IPS-18c (cell line): ENCODE measurements at regions not wholly inside any gene's neighbourhood (a gene's known extent, or its start where the extent isn't known, plus 50 kb on each side); places are given as distances from the start of the nearest gene placed in this dataset.

Experiments
- H3K4me3 ChIP-seq: 2 replicates; pipeline ENCODE4 v1.7.0; 2013; ENCODE audit warnings: low read depth, mild to moderate bottlenecking, low read length, moderate library complexity; ENCODE audit not compliant: insufficient read depth
- H3K9me3 ChIP-seq: one replicate; pipeline ENCODE4 v1.6.1; 2013; ENCODE audit warnings: mild to moderate bottlenecking, low read length, moderate library complexity; ENCODE audit not compliant: control insufficient read depth, insufficient read depth

DNA sequence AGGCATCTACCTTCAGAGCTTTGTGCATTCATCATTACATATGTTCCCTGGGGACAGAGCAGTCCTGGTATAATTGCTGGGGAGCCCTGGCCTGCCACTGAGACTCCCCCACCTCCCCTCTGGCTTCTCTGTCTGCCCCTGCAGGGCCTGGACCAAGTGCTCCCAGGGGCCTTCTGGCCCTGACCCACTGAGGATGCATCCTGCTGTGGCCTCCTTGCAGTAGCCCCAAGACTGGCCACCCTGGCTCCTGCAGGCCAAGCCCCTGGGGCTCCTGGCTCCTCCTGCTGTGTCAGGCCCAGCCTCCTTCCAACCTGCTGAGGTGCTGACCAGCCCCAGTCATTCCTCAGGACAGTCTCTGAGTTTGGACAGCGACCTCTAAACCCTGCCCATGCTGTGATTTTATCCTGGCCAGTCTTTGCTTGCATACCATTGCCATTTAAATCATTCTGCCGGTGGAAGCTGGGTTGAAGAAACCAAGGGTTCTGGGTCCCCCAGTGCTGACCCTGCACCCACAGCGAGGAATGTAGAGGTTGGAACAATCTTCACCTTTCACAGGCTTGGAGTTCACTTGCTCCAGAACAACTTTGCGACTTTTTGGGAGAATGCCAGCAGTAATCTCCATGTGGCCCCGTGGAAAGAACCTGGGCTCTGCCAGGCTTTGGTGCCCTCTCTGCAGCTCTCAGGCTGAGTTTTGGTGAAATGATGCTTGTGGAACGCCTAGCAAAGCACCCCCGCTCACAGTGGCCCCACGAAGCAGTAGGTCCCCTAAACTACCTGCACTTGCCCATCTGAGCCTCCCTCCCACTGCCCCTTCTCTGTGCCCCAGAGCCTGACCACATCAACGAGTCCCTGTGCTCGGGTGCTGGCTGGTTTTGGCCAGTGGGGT, 167.3 kb upstream of the GLI2 start:
- Histone ChIP-seq H3K4me3 (no peak overlapping the region), H3K9me3 (no peaks in the 10 kb centered on the region)

GRCh38 chr2:120568975-120569268, 166.7 kb upstream of the GLI2 start:
- H3K9me3 ChIP-seq, result no peaks in the 10 kb centered on the region

DNA sequence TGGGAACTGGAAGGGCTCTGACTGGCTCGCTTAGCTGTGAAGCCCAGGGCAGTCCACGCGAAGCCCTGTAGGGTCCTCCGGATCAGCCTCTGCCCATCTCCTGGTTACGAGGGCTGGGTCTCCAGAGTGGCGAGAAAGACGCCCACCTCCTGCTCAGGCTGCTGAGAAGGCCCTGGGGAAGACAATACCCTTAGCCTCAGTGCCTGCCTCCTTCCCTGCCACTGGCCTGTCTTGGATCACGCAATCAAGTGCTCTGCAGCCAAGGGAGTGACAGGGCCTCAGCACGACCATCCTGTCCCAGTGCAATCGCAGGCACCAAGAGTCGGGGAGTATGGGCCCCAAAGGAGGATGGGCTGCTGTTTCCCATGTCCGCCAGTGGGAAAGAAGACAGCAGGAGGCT, 165.7 kb upstream of the GLI2 start:
- H3K9me3 ChIP-seq, result no peaks in the 10 kb centered on the region
- H3K4me3 ChIP-seq, result no peak overlapping the region

More at GRCh38 chr2:120568975-120569268, 166.7 kb upstream of the GLI2 start:
- H3K4me3 ChIP-seq, result no peak overlapping the region

GRCh38 chr2:120570546-120570945, 165.1 kb upstream of the GLI2 start:
- H3K4me3 ChIP-seq, result no peak overlapping the region
- no peaks in the 10 kb centered on the region for H3K9me3 ChIP-seq

DNA sequence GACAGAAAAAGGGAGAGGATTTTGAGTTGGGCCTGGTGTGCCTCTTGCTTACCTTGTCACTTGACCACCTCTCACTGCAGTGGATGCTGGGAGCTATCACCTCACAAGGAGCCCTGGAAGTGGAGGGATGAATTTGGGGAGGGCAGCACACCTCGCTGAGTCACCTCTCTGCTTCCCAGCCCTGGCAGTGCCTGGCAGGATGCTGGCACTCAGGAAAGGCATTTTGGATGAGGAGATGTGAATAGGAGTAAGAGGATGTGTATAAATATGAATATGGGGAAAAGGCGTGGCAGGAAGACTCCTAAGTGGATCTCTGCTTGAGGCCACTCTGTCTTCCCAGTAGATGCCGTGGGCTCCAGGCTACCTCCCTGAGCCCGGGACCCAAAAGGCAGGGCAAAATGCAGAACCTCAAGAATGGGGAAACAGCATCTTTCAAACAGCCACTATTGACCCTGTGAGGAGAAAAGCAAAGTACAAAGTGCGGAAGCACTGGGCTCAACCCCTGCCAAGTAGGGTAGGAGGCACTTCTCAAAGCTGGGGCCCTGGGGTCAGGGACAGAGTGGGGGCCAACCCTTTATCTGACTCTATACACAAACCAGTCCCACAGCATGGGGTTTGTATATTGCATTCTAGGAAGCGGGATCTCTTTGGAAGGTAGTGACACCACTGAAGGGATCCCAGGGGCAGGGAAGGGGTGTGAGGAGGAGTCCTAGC, 164.5 kb upstream of the GLI2 start:
- no peaks in the 10 kb centered on the region for H3K9me3 ChIP-seq
- no peak overlapping the region for H3K4me3 ChIP-seq

GRCh38 chr2:120572226-120572625, 163.4 kb upstream of the GLI2 start:
- Histone ChIP-seq H3K4me3 (no peak overlapping the region), H3K9me3 (no peaks in the 10 kb centered on the region)

DNA sequence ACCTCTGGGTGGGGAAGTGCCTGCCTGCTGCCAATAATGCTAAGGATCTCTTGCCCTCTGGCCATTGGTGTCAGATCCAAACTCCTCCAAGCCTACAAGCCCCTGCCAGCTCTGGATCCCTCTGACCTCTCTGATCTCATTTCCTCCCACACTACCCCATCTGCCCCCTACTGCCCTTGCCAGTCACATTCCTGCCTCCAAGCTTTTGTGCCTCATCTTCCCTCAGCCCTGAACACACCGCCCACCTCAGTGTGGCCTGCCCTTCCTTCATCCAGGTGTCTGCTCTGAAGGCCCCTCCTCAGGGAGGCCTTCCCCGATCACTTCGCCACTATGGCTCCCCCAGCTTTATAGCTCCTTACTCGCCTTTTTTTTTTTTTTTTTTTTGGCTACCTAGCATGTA, 161.0 kb upstream of the GLI2 start:
- Histone ChIP-seq H3K4me3 (no peak overlapping the region), H3K9me3 (no peaks in the 10 kb centered on the region)

DNA sequence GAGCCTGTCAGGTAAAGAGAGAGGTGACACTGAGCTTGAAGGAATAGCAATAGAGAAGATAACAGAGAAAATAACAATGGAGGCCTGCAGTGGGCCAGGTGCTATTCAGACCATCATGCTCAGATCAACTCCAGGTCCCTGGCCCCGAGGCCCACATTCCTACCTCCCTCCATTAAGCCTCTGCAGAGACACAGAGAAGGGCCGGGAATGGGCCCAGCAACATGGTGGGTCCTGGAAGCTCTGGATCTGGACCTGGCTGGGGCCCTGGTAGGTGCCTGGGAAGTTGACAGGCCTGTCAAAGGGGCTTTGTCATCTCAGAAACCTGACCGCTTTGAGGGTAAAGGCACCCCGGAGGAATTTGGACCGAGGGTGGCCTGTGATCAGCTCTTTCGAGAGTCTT, 159.7 kb upstream of the GLI2 start:
- H3K4me3 ChIP-seq, result no peak overlapping the region
- H3K9me3 ChIP-seq, result no peaks in the 10 kb centered on the region

DNA sequence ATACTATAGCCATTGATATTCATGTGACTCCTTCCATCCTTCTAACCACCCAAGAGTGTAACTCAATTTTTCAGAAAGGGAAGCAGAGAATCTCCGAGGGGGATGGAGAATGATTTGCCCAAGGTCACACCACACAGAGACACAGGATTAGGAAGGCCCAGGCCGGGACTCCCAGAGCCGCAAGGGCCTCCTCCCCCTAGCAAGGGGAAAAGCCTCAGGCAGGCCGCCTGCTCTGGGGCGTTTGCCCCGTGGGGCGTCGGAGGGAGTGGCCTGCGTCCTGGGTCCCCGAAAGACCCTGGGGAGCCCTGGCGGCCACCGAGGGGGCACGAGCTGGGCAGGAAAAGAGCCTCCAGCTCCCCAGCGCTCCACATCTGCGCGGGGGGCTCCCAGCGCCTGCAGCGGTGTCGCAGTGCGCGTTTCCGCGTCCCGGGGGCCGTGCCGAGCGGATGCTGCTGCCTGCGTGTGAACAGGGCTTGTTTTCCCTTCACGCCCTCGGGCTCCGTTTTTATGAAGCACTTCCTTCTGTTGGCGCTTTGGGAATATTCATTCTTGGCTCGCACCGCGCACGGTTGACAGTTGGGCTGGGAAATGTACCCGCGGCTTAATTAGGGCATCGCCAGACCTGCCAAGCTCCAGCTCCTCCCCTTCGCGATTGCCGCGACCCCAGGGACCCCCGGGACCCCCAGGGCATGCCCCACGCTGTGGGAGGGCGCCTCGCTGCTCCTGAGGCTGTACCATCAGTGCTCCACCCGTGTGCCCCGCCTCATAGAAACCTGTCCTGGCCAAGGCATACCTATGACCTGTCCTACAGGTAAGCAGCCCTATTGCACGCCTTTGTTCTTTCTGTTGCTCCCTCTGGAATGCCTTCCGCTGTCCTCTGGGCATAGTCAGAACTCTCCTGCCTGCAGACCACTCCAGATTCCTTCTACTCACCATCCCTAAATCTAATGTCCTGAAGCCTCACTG, 158.9 kb upstream of the GLI2 start:
- H3K9me3 ChIP-seq, result no peaks in the 10 kb centered on the region
- peak overlapping the region; percentile 0; the same call in 1 of the 2 replicates for H3K4me3 ChIP-seq

DNA sequence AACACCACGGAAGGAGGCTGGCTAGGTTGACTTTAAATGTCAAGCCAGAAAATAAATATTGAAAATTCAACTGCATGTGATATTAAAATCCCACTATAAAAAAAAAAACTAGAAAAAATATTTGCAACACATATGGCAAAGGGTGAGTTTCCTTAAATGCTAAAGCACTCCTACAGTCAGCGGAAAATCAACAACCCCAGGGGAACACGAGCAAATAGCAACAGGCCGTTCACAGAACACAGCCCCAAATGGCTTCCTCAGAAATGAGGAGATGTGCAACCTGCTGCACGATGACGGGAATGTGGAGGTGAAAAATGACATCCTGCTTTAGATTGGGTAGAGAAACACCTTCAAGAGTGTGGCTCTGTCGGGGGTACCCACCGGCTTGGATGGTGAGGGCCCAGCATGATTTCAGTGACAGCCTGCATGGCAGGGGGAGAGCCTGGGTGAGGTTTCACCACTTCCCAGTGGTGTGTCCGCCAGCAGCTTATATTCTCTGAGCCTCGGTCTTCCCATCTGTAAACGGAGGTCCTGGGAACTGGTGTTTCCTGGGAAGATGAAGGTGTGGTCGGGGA, 157.9 kb upstream of the GLI2 start:
- H3K4me3 ChIP-seq, result no peak overlapping the region

DNA sequence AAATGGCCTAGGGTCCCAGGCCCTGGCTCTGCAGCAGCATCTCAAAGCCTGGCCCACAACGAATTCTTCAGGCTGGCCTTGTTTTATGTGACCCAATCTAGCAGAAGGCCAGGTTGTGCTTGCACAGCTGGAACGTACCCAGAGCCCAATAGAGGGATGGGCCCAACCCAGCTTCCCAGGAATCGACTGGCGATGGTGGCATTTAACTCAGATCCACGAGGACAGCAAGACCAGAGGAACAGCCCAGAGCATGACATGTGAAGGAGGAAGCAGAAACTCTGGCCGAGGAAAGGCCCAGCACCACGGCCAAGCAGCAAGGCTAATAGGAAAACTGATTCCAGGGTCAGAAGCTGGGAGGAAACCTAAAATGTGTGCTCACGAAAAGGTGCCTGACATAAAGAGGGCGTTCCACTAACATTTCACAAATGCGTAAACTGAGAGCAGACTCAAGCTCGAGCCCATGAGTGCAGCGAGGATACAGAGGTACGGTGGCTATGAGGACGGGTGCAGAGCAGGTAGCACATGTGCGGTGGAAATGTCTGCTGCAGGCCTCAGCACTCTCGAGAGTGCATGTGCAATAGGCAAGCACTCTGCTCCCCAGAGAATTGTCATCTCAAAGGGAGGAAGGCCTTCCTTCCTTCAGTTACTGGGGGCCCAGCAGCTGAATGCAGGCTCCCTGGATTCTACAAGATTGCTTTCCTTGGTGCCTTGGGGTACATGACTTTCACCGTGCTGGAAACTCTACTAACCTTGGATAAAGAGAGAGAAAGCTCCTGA, 156.9 kb upstream of the GLI2 start:
- H3K4me3 ChIP-seq, result no peak overlapping the region

More for the DNA sequence above, 157.9 kb upstream of the GLI2 start:
- no peaks in the 10 kb centered on the region for H3K9me3 ChIP-seq

GRCh38 chr2:120579916-120580685, 155.6 kb upstream of the GLI2 start:
- no peak overlapping the region for H3K4me3 ChIP-seq
- H3K9me3 ChIP-seq, result no peaks in the 10 kb centered on the region

More for the DNA sequence above, 156.9 kb upstream of the GLI2 start:
- H3K9me3 ChIP-seq, result no peaks in the 10 kb centered on the region

- H3K9me3 ChIP-seq, result no peaks in the 10 kb centered on the region
Observed at GRCh38 chr2:120580709-120581108, 155.0 kb upstream of the GLI2 start.

GRCh38 chr2:120583121-120583520, 152.5 kb upstream of the GLI2 start:
- no peaks in the 10 kb centered on the region for H3K9me3 ChIP-seq

More at GRCh38 chr2:120580709-120581108, 155.0 kb upstream of the GLI2 start:
- H3K4me3 ChIP-seq, result no peak overlapping the region

DNA sequence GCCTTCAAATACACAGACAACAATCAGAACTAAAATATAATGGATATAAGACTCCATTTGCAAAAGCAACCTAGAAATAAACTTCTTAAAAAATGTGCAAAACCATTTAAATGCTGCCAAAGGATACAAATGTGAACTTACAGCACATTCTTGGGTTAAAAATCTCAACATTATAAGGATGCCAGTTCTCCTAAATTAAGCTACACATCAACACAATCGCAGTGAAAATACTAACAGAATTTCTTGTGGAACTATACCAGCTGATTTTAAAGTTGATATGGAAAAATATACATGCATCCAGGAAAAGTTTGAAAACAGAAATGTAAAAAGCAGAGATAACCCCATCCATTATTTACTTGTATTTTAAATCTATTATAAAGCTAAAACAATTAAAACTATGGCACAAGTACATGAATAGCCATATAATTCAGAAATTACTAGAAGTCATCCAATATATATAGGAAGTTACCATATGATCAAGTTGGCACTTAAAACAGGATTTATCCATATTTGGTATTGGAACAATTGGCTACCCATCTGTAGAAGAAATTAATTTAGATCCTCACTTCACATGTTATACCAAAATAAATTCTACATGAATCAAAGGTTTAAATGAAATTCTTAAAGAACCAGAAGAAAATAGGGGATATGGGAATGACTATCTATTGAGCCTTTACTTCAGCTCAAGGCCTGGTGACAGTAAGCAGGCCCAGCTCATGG, 151.7 kb upstream of the GLI2 start:
- peaks cover under 1% of the 10 kb centered on the region for H3K9me3 ChIP-seq
- H3K4me3 ChIP-seq, result no peak overlapping the region

More at GRCh38 chr2:120583121-120583520, 152.5 kb upstream of the GLI2 start:
- H3K4me3 ChIP-seq, result no peak overlapping the region
